DMS114 treated with DMSO at 0.1 percent for 48 hours (cell line): ENCODE measurements at regions not wholly inside any gene's neighbourhood (a gene's known extent, or its start where the extent isn't known, plus 50 kb on each side); places are given as distances from the start of the nearest gene placed in this dataset.
"Not testable (repeated sequence)": the region's sequence is repeated elsewhere in the genome, so short reads cannot be mapped to it uniquely, and the experiment has no call there.

Experiments used
- DNase-seq: peaks from one replicate; lab custom pipeline; 2025; ENCODE audit not compliant: unreplicated experiment; lab: John Stamatoyannopoulos, UW

DNA sequence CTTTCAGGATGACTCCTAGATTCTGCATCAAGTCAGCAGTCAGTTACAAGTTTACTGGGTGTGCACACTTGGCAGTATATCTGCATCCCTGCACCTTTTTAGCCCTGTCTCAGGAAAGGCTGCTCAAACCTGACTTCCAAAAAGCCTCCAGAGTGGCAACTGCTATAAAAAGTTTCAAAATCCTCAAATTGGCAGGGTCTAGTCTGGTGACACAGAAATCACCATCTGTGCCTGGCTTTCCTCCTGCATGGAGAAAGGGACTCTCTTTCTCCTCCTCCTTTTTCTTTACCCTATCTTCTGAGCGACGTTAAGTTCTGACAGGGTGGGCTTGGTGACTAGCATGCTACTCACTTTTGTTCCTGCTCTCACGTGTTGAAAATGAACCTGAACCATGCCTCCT is 679.5 kb downstream of the C12orf50 start:
- no peak for DNase-seq

DNA sequence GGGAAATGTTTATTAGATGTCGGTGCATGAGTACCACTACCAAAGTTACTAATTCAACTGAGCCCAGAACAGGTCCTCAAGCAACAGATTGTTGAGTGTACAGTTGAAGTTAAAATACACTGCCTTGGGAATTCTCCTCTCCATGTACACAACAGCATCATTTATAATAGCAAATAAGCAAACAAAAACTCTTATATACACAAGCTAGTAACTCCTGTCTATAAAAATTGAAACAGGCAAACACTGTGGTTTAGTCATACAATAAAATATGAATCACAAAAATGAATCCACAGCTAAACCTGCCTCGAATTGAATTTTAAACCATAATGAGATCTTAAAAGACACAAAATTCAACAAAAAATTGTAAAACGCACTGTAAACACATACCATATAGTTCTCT is 681.1 kb downstream of the C12orf50 start:
- no peak for DNase-seq

DNA sequence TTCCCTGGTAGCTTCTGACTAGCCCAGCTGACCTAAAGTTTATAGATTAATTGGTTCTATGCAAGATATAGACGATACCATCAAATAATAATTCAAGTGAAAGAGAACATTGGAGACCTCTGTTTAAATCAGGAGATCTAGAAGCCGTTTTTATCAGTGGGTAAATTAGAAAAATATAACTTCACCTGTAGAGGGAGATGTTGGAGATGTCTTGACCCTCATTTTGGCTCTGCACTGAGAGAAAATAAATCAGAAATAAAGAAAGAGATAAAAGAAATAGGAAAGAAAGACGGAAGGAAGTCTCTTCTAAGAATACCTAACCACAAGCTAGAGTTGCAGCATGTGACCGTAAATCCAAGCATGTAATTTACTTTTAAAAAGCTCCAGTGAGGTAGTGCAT is 684.5 kb downstream of the C12orf50 start:
- DNase-seq, result no peak

DNA sequence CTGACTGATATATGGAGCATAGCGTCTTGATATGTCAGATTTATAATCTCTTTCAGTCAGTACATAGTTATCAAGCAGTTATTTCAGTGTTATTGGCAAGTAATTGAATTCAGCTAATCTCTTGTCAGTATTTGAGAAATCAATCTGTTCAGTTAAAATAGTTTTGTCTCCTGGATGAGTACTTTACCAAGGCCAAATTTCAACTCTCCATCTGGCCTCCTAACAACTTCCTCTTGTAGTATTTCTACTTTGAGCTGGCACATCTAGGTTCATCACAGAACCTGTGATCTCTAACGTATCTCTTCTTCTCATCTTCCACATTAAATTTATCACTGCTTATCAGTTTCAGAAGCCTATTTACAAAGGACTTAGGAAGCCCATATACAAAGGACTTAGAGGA is 690.5 kb downstream of the C12orf50 start:
- DNase-seq, result no peak

DNA sequence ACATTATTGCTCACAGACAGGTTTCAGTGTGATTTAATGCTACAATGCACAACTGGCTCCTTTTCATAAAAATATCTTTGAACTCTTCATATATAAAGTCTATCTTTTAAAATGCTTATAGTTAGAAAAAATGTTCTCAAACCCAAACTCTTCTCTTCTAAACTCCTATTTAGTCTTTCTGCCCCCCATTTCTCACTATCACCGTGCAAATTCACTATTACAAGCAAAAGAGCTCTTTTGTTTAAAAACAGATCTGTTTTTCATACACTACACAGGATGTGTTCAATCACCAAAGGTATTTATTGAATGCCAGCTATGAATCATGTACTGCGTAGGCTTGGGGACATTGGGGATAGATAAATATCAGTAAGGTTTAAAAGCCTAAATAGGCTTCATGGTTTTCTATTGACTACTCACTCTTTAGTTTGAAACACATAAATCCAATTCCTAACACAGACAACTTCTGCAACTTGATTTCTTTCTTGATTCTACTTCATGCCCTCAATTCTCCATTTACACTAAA is 692.3 kb downstream of the C12orf50 start:
- DNase-seq, result no peak

DNA sequence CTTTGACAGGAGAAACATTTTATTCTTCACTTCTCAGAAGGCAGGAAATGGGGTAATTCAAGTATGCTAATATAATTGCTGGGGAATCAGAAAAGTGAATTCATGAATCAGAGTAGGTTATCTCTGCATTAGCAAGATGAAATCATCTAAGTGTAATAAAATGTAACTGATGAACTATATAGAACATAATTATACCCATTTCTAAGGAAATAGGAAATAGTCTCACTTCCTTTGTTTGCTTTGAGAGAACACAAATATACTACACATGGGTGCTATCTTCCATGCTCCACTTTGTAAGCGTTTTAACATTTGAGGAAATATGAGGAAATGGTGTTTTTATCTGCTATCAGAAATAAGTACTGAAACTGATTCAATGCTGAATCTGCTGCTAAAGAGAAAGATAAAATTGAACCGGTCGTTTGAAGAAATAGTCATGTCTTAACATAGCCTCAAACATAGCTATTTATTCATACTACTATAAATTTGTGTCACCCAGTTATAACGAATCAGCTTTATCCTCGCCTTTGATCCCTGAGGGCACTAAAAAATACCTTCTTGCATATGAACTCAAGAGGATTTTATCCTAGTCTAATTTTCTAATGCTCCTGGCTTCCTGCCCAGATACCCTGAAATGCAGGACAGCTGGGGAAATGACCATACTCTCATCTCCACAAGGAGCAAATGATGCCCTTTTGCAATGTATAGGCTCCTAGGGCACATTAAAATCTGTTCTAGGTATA is 696.0 kb downstream of the C12orf50 start:
- no peak for DNase-seq

DNA sequence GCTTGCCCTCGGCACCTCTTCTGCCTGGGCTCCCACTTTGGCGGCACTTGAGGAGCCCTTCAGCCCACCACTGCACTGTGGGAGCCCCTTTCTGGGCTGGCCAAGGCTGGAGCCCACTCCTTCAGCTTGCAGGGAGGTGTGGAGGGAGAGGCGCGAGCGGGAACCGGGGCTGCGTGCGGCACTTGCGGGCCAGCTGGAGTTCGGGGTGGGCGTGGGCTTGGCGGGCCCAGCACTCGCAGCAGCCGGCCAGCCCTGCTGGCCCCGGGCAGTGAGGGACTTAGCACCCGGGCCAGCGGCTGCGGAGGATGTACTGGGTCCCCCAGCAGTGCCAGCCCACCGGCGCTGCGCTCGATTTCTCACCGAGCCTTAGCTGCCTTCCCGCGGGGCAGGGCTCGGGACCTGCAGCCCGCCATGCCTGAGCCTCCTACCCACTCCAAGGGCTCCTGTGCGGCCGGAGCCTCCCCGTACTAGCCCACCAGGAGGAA is 699.1 kb downstream of the C12orf50 start:
- DNase-seq, result not testable (repeated sequence)

DNA sequence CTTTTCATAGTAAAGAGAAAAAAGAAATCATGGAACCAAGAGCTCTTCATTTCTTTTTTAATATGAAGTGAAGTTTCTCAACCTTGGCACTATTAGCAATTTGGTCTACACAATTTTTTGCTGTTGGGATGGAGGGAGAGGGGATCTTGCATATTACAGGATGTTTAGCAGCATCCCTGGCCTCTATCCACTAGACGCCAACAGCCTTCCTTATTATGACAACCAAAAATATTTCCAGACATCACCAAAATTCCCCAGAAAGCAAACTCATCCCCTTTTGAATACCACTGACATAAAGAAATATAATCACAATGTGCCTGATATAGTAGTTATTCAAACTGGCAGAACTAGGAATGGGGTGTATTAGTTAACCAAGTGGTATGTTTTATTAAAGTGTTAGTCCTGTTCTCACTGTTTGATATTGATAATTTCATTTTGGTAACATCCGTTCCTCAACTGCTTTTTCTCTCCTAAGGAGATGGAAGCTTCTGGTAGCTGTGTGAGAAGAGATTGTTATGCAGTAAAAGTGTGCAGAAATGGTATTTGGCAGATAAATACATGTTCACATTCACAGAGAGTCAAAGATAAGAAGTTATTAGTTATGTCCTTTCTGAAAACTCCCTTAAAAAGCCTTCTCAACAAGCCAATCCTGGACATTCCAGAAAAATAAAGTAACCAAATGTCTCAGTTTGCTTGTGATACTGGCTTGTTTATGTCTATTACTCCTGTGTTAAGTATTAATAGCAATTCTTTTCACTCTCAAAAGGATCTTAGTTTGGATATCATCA is 699.9 kb downstream of the C12orf50 start:
- no peak for DNase-seq

DNA sequence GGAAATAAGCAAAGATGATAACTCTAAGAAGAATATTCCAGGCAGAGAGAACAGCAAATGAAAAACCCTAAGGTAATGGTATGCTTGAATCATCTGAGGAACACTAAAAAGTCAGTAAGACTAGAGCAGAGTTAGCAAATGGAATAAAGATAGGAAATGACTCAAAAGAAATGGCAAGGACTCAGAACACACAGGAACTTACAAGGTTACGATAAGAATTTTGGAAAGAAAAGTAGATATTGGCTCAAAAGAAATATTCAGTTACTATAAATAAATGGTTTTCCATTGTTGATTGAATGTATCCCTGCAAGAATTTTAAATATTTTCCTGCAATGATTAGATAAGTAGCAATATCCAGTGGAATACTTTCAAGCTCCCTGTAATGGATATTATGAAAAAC is 705.8 kb downstream of the C12orf50 start:
- no peak for DNase-seq

DNA sequence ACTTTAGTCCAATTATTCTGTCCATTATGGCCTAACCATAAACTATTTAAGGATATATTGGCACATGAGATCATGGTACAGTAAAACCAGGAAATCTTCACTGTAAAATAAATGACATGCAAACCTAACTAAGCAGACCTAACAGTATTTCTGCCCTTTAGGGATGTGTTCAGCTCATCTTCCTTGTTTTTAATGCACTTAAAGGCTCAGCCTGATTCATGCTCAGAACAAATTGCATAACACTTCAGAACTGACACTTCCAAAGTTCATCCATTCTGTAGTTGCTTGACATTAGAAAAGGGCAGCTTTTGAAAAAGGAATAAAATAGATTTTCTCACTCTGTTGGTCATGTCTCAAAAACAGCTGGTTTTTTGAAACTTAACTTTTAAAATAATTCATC is 708.5 kb downstream of the C12orf50 start:
- no peak for DNase-seq

DNA sequence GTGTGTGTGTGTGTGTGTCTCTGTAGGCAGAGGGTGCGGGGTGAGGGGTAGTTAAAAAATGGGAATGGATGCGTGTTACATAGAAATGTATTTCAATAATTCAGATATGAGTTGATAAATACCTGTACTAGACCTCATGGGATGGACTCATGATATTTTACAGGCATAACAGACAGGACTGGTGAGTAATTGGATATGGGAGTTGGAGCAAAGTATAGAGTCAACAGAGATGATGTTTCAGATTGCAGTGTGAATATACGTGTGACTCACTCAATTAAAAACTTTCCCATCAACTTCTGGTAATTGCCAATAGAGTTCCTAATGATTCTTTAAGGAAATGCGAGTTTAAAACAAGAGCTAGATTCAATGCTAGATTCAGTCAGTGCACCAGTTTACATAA is 711.9 kb downstream of the C12orf50 start:
- no peak for DNase-seq

DNA sequence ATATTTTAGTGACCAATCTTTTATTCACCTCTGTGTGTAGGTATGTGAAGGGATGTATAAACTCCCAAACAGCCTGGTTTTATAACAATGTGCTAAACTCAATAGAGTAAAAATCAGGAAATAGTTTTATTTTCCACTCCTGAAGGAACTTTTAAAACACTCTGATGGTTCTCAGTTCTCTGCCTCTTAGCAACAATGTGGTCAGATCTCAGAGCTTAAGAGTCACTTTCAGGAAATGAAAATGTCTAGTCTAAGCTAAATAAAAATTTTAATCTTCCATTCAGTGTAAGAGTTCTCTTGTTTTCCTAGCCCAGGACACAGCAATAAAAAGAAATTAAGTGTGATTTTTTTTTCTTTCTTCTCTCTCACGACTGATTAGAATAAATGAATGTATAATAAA is 718.0 kb downstream of the C12orf50 start:
- DNase-seq, result no peak

DNA sequence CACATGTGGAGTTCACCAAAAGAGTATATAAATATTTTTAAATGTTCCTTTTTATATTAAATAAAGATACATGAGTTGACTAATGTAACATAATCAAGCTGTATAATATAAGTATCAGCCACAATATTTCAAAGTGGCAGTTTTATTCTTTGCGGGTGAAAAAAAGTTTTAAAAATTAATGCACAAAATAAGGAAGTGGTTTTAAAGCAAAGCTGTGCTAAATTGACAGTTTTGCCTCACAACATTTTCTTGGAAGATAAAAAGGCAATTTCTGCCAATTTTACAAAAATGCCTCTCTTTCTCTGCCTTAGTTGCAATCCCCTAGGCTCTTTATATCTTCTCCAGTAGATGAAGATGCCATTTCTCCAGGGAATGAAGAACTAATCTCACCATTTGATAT is 719.1 kb downstream of the C12orf50 start:
- DNase-seq, result no peak

DNA sequence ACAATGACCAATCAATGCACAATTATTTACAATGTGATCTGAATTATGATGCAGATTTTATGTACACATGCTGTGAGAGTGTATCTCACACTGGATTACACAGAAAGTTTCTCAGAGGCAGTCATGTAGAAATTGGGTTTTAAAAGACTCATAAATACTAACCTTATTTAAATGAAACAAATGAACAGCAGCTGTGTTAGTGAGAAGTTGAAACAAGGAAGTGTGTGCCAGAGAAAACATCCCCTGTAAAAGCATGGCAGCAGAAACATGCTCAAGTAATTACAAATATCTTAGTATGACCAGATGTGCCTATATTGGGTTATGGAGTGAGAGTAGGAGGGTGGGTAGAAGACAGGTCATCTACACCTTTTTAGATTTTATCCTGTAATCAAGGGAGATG is 723.7 kb downstream of the C12orf50 start:
- no peak for DNase-seq

DNA sequence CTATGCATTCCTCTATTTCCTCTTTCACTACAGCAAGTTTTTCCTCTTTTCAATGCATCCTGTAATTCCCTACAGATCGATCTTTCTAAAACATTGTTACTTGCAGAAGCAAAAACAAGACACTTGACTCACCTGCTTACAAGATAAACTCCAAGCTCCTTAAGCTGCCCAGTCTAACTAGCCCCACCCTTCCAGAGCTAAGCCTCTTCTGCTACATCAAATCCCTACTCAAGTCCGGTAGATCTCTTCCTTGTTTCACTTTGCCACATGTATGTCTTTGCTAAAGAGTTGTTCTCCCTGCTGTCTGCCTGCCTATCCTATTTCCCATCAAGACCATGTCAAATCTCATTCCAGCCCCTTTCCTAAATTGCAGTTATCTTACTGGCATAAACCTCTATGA is 724.8 kb downstream of the C12orf50 start:
- no peak for DNase-seq

DNA sequence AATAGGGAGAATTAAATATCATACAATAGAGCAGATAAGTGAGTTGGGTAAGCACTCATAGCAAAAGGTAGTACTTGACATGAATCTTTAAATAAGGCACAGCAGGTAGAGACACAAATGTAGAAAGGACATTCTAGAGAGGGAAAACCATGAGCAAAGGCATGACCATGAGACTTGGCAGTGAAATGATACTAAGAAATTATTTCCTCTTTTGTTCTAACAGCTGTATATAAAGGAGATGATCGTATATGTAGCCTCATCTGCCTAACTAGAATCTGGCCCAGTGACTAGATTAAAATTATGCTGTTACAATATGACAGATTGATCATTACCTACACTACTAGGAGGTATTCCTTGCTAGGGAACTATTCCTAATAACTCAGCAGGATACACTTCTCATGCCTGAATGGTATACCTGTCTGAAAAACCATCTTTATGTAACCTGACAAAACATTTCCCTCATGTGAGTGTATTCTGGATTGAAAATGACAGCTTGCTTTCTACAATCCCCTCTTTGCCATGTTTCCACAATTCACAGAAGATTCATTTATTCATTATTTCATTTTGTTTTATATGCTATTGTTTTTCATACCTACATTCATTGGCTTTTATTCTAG is 725.7 kb downstream of the C12orf50 start:
- DNase-seq, result no peak

DNA sequence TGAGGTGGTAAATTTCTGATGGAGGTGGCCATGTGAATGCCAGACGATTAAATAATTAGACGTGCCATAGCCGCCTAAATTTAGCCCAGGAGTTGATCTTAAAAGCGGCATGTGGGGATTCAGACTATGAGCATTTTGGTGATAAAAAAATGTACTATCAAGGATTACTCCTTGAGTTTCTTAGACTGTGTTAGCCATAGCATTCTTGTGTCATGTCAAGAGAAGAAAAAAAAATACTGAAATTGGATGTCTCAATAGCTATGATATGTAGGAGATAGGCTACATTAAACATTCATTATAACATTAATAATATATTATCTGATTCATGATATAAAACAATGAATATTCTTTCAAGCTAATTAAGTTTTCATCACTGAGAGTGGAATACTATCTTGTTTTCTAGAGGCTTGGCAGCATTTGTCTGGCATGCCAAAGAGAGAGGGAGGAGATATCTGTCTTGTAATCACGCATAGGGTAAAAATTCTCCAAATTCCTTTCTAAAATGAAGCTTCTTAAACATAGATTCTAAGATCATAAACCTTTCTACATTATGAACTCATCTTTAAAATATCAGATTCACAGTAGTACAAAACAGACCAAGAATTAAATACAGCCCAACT is 727.0 kb downstream of the C12orf50 start:
- no peak for DNase-seq

DNA sequence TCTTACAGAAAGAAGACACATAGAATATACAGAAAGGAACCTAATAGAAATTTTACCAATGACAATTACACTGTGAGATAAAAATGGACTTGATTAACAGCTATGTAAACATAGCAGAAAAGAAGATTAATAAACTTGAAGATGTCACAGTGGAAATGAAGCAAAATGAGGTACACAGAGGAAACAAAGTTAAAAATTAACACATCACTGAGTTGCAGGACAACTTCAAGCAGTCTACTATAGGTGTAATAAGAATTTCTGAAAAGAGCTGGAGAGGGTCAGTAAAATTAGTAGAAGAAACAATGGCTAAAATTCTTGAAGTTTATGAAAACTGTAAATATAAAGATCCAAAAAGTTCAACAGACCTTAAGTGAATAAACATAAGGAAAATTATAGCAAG is 738.7 kb downstream of the C12orf50 start:
- DNase-seq, result no peak

DNA sequence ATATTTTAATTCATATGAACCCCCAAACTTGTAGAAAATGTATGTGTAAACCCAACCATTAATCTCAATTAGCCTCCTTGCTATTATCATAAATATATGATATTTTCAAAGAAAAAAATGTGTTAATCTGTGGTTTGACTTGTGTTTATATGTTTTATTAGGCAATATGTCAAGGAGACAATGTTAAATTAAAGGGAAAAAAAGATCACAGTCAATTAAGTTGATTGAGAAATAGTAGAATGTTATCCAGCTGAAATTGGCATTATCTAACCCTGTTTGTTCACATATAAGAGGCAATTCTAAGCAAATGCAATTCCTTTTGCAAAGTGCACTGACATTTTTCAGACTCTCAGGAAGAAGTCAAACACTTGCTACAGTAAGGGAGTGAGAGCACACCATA is 745.3 kb downstream of the C12orf50 start:
- no peak for DNase-seq

DNA sequence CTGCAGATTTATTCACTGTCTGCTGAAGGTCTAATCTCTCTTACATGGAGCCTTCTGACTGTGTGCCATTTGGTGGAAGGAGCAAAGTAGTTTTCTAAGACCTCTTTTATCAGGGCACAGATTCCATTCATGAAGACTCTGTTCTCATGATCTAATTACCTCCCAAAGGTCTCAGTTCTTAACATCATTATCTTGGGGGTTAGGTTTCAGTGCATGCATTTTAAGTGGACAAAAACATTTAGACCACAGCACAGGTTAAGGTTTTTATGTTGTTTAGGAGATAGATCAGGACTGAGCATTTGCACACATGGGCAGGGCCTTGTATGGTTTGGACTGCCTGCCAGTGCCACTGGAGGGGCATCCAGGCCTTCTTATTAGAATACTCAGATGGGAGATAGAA is 746.1 kb downstream of the C12orf50 start:
- no peak for DNase-seq

DNA sequence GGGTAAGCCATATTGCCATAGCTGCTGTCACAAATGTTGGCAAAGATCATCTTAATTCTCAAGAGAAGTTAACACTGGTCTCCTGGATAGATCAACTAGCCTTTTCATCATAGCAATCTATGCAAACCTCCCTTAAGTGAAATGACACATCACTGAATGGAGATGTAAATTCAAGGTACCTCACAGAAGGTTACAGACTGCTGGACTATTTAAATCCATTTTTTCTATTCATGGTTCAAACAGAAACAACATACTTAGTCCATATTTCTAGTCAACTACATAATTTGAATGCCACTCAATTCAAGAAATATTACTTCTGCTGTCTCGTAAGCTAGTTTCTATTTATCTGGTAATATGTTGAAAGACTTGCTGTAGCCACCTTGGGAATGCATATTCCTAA is 748.3 kb downstream of the C12orf50 start:
- no peak for DNase-seq
